Breast epithelium (tissue), 4 donors: ENCODE measurements at regions not wholly inside any gene's neighbourhood (a gene's known extent, or its start where the extent isn't known, plus 50 kb on each side); places are given as distances from the start of the nearest gene placed in this dataset.

ENCODE experiments used
- DNase-seq, 2 donors: peaks; one replicate each; pipeline ENCODE4 v3.0.0-alpha.2; 2019; ENCODE audit warnings: low spot score in 2 of 2
- H3K27ac ChIP-seq, 2 donors: fragments of 200-600 bp; sonication (generic) in 1 of 2; one replicate each; pipeline ENCODE4 v1.5.1; 2016 to 2019; ENCODE audit warnings: mild to moderate bottlenecking in 1 of 2
- H3K27me3 ChIP-seq, 2 donors: fragments of 200-600 bp; sonication (generic) in 1 of 2; one replicate each; pipeline versions ENCODE4 v1.5.1 to v1.6.0; 2017 to 2019; ENCODE audit warnings: control low read depth in 1 of 2, mild to moderate bottlenecking in 1 of 2
- H3K36me3 ChIP-seq: fragments of 200-600 bp; one replicate; pipeline ENCODE4 v1.5.1; 2019
- H3K4me1 ChIP-seq, 2 donors: fragments of 200-600 bp; sonication (generic); one replicate each; pipeline ENCODE4 v1.5.1; 2016 to 2019; ENCODE audit warnings: control low read depth in 1 of 2
- H3K4me3 ChIP-seq, 3 donors: fragments of 200-600 bp; sonication (generic); 1 replicate in 2 of 3; 2 replicates in 1 of 3; pipeline ENCODE4 v1.5.1; 2016 to 2019; ENCODE audit warnings: mild to moderate bottlenecking in 3 of 3, moderate library complexity in 2 of 3
- H3K9me3 ChIP-seq, 2 donors: fragments of 200-600 bp; sonication (generic) in 1 of 2; one replicate each; pipeline ENCODE4 v1.5.1; 2016 to 2019; ENCODE audit warnings: control low read depth in 1 of 2
- CTCF ChIP-seq, 3 donors: fragments of 450-650 bp; IDR thresholded peaks; one replicate each; pipeline ENCODE4 v1.5.1; 2016 to 2017; ENCODE audit warnings: antibody characterized with exemption in 3 of 3, mild to moderate bottlenecking in 3 of 3, moderate library complexity in 3 of 3
- POLR2A ChIP-seq: fragments of 450-650 bp; IDR thresholded peaks from one replicate; pipeline ENCODE4 v1.6.1; 2016; ENCODE audit warnings: antibody characterized with exemption, mild to moderate bottlenecking, moderate library complexity
- POLR2AphosphoS5 ChIP-seq, 3 donors: sonication (generic); formaldehyde crosslinking; IDR thresholded peaks; one replicate each; pipeline ENCODE4 v1.6.1; 2017; ENCODE audit warnings: antibody characterized with exemption in 3 of 3
- intact Hi-C: fragments of 100-400 bp; cut with DNase I; formaldehyde crosslinking; loops from one replicate; pipeline ENCODE4 v1.15.1; 2023; ENCODE audit warnings: low total_unique reads

DNA sequence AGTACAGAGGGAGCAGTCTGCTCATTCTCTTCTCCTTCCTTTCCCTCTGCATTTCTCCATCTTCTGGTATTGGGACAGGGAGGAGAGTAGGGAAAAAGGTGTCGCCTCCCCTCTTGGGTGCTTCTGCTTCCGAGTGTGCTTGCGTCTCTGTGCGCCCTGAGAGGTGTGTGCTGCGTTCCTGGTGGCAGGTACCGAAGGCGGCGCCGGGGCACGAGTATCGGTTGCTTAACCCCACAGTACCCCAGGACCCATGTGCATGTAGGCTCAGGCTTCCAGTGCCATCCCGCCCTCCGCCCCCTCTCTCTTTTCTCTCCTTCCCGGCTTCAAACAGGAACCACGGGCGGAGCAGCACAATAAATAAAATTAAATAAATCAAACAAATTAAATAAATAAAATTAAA, 169.3 kb upstream of the GLI3 start:
- H3K36me3 ChIP-seq, result no peaks in the 10 kb centered on the region
- no peak for DNase-seq
- no peaks in the 10 kb centered on the region for H3K4me1 ChIP-seq
- intact Hi-C loops, result no loop called here
- no peaks in the 10 kb centered on the region for H3K9me3 ChIP-seq
- no peaks in the 10 kb centered on the region for H3K27me3 ChIP-seq
- no peak overlapping the region for H3K4me3 ChIP-seq
- TF ChIP-seq POLR2A, result no peak
- TF ChIP-seq POLR2AphosphoS5 (IDR thresholded peaks at IDR 0.05), result no peak
- TF ChIP-seq CTCF (IDR thresholded peaks at IDR 0.05), result no peak
- no peak overlapping the region for H3K27ac ChIP-seq

DNA sequence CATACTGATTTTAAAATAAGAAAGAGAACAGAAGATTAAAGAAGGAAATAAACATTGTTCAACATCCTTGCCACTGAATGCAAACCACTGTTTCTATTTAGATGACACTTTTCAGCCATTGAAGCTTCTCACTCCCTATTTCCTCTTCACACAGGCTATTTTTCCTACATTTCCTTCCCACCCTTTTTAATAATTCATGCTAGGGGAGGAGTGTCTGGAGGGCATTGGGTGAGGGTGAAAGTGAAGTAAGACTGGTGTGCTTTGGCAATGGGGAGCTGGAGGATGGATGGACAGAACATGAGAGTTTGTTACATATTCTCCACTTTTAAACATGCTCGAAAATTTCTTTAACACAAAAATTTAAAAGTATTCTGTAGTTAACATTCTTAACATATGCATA, 168.8 kb upstream of the GLI3 start:
- intact Hi-C loops, result no loop called here
- no peak overlapping the region for H3K4me3 ChIP-seq

GRCh38 chr7:42403831-42404230, 166.8 kb upstream of the GLI3 start:
- no peak overlapping the region for H3K27ac ChIP-seq
- H3K4me3 ChIP-seq, result no peak overlapping the region
- no peaks in the 10 kb centered on the region for H3K4me1 ChIP-seq
- no peaks in the 10 kb centered on the region for H3K27me3 ChIP-seq
- no peaks in the 10 kb centered on the region for H3K36me3 ChIP-seq
- intact Hi-C loops, result no loop called here
- no peaks in the 10 kb centered on the region for H3K9me3 ChIP-seq
- DNase-seq, result no peak
- TF ChIP-seq CTCF (IDR thresholded peaks at IDR 0.05) (no peak), POLR2AphosphoS5 (IDR thresholded peaks at IDR 0.05) (no peak), POLR2A (no peak)

More for the DNA sequence above, 168.8 kb upstream of the GLI3 start:
- Histone ChIP-seq H3K27ac (no peak overlapping the region), H3K36me3 (no peaks in the 10 kb centered on the region), H3K4me1 (no peaks in the 10 kb centered on the region), H3K9me3 (no peaks in the 10 kb centered on the region), H3K27me3 (no peaks in the 10 kb centered on the region)
- TF ChIP-seq CTCF (IDR thresholded peaks at IDR 0.05), result no peak
- TF ChIP-seq POLR2A, result no peak
- no peak for TF ChIP-seq POLR2AphosphoS5 (IDR thresholded peaks at IDR 0.05)
- no peak for DNase-seq

GRCh38 chr7:42400961-42401360, 164.0 kb upstream of the GLI3 start:
- H3K27ac ChIP-seq, result peak overlapping the region; percentile 37 to 61
- intact Hi-C loops, result no loop called here
- H3K36me3 ChIP-seq, result no peaks in the 10 kb centered on the region
- H3K27me3 ChIP-seq, result no peaks in the 10 kb centered on the region
- H3K9me3 ChIP-seq, result no peaks in the 10 kb centered on the region
- no peak for DNase-seq
- H3K4me3 ChIP-seq, result peak overlapping the region in 1 of 3 donors; percentile 11
- no peaks in the 10 kb centered on the region for H3K4me1 ChIP-seq
- TF ChIP-seq POLR2AphosphoS5 (IDR thresholded peaks at IDR 0.05), result no peak
- no peak for TF ChIP-seq POLR2A
- no peak for TF ChIP-seq CTCF (IDR thresholded peaks at IDR 0.05)

- Histone ChIP-seq H3K9me3 (no peaks in the 10 kb centered on the region), H3K4me3 (no peak overlapping the region), H3K27ac (no peak overlapping the region), H3K36me3 (no peaks in the 10 kb centered on the region), H3K4me1 (no peaks in the 10 kb centered on the region), H3K27me3 (no peaks in the 10 kb centered on the region)
- no peak for TF ChIP-seq POLR2AphosphoS5 (IDR thresholded peaks at IDR 0.05)
- TF ChIP-seq CTCF (IDR thresholded peaks at IDR 0.05), result no peak
- no peak for TF ChIP-seq POLR2A
- intact Hi-C loops, result no loop called here
- DNase-seq, result no peak
These were observed 163.3 kb upstream of the GLI3 start for GRCh38 chr7:42400211-42400772.
